Suprapubic skin (tissue), 3 donors: ENCODE measurements at regions not wholly inside any gene's neighbourhood (a gene's known extent, or its start where the extent isn't known, plus 50 kb on each side); places are given as distances from the start of the nearest gene placed in this dataset.

Source experiments
- CTCF ChIP-seq, 2 donors: fragments of 200-600 bp in 1 of 2; fragments of 450-650 bp in 1 of 2; sonication (generic) in 1 of 2; IDR thresholded peaks; one replicate each; pipeline ENCODE4 v1.5.1; 2016 to 2019; ENCODE audit warnings: antibody characterized with exemption in 2 of 2, mild to moderate bottlenecking in 1 of 2, moderate library complexity in 1 of 2
- POLR2AphosphoS5 ChIP-seq, 3 donors: sonication (generic); formaldehyde crosslinking; IDR thresholded peaks; one replicate each; pipeline ENCODE4 v1.6.1; 2017; ENCODE audit warnings: antibody characterized with exemption in 3 of 3

- no peak for TF ChIP-seq CTCF (IDR thresholded peaks at IDR 0.05)
- TF ChIP-seq POLR2AphosphoS5 (IDR thresholded peaks at IDR 0.05) = no peak
Observed at GRCh38 chr22:19620742-19621371, 93.4 kb upstream of the SEPTIN5 start.
